HEK293T (cell line): ENCODE measurements at regions not wholly inside any gene's neighbourhood (a gene's known extent, or its start where the extent isn't known, plus 50 kb on each side); places are given as distances from the start of the nearest gene placed in this dataset.

ENCODE experiments used
- CTBP1 ChIP-seq: fragments of 450-650 bp; IDR thresholded peaks from 2 replicates; pipeline ENCODE4 v1.6.1; 2016; ENCODE audit warnings: borderline replicate concordance
- FOXA1 ChIP-seq: fragments of 450-650 bp; IDR thresholded peaks from 2 replicates; pipeline ENCODE4 v1.6.1; 2016; ENCODE audit warnings: mild to moderate bottlenecking
- FOXM1 ChIP-seq: fragments of 450-650 bp; IDR thresholded peaks from 2 replicates; pipeline ENCODE4 v1.6.1; 2017; ENCODE audit warnings: mild to moderate bottlenecking, borderline replicate concordance
- NFRKB ChIP-seq: fragments of 450-650 bp; IDR thresholded peaks from 2 replicates; pipeline ENCODE4 v1.6.1; 2016; ENCODE audit warnings: mild to moderate bottlenecking, moderate library complexity
- SP1 ChIP-seq: fragments of 450-650 bp; IDR thresholded peaks from 2 replicates; pipeline ENCODE4 v1.6.1; 2017
- SUZ12 ChIP-seq: fragments of 450-650 bp; IDR thresholded peaks from 2 replicates; pipeline ENCODE4 v1.6.1; 2016; ENCODE audit warnings: mild to moderate bottlenecking
- TF ChIP-seq, protein P1 (sequence below): fragments of 450-650 bp; IDR thresholded peaks from 2 replicates; pipeline ENCODE4 v1.6.1; 2016

- TF ChIP-seq SP1 = no peak
- TF ChIP-seq FOXM1 = no peak
- TF ChIP-seq SUZ12 = no peak
- no peak for TF ChIP-seq NFRKB
- no peak for TF ChIP-seq CTBP1
- TF ChIP-seq, protein P1, sequence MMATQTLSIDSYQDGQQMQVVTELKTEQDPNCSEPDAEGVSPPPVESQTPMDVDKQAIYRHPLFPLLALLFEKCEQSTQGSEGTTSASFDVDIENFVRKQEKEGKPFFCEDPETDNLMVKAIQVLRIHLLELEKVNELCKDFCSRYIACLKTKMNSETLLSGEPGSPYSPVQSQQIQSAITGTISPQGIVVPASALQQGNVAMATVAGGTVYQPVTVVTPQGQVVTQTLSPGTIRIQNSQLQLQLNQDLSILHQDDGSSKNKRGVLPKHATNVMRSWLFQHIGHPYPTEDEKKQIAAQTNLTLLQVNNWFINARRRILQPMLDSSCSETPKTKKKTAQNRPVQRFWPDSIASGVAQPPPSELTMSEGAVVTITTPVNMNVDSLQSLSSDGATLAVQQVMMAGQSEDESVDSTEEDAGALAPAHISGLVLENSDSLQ = no peak
- TF ChIP-seq FOXA1 = no peak
Observed at GRCh38 chr10:43963793-43964425, 315.2 kb upstream of the ZNF32 start.
